ENCODE measurements at regions not wholly inside any gene's neighbourhood (a gene's known extent, or its start where the extent isn't known, plus 50 kb on each side); places are given as distances from the start of the nearest gene placed in this dataset.

DNA sequence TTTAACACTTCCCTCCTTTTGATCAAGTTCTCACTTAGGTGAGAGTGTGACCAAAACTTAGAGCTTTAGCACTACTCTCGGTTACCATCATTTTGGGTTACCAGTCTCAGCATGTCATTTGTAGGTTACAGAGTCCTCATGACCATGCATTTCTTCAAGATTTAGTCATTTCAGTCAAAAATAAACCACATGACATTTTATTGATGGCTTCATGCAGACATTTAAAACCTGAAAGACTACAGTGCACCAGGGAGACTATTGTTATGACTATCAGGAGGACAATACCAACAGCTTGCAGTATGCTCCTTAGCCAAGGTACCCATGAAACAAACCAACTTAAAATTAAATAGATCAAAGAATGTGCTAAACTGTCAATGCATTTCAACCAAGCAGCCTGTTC is 498.1 kb upstream of the FSTL5 start:
- H3K9me3 Mint-ChIP-seq = peaks cover 1% of the 10 kb centered on the region
- TF ChIP-seq, protein P1, sequence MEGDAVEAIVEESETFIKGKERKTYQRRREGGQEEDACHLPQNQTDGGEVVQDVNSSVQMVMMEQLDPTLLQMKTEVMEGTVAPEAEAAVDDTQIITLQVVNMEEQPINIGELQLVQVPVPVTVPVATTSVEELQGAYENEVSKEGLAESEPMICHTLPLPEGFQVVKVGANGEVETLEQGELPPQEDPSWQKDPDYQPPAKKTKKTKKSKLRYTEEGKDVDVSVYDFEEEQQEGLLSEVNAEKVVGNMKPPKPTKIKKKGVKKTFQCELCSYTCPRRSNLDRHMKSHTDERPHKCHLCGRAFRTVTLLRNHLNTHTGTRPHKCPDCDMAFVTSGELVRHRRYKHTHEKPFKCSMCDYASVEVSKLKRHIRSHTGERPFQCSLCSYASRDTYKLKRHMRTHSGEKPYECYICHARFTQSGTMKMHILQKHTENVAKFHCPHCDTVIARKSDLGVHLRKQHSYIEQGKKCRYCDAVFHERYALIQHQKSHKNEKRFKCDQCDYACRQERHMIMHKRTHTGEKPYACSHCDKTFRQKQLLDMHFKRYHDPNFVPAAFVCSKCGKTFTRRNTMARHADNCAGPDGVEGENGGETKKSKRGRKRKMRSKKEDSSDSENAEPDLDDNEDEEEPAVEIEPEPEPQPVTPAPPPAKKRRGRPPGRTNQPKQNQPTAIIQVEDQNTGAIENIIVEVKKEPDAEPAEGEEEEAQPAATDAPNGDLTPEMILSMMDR (IDR thresholded peaks at IDR 0.05) = no peak
- H3K4me3 Mint-ChIP-seq = no peak overlapping the region
- POLR2A ChIA-PET = no interaction called here
- H3K27me3 Mint-ChIP-seq = no peaks in the 10 kb centered on the region
- ATAC-seq (no peak), DNase-seq (no peak)
- no peaks in the 10 kb centered on the region for H3K4me1 Mint-ChIP-seq (ENCODE audit: low read depth)
- H3K36me3 Mint-ChIP-seq (ENCODE audit: low read depth) = no peaks in the 10 kb centered on the region
- H3K27ac Mint-ChIP-seq = no peak overlapping the region
- intact Hi-C loops (cut with micrococcal nuclease) = no loop called here
- CTCF ChIA-PET = no interaction called here

DNA sequence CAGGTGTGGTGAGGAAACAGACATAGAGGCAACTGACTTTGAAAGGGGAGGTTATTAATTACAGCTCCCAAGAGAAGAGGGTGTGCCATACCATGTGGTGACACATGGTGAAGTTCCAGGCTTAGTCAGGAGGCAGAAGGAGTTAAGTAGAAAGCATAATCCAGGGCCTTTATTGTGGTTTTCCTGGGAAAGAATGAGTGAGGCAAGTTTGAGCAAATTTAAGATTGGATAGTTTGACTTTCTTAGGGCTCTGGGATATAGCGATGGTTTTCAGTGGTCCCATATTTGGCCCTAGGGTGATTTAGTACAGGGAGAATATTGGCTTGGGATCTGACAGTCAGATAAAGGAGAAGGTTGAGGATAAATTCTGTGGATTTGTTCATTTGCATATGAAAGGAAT is 495.9 kb upstream of the FSTL5 start:
- Mint-ChIP-seq H3K36me3 (ENCODE audit: low read depth) (no peaks in the 10 kb centered on the region), H3K9me3 (no peaks in the 10 kb centered on the region), H3K4me3 (no peak overlapping the region), H3K27me3 (no peaks in the 10 kb centered on the region), H3K4me1 (ENCODE audit: low read depth) (no peaks in the 10 kb centered on the region), H3K27ac (no peak overlapping the region)
- ChIA-PET CTCF (no interaction called here), POLR2A (no interaction called here)
- TF ChIP-seq, protein P1 (IDR thresholded peaks at IDR 0.05) = no peak
- intact Hi-C loops (cut with micrococcal nuclease) = no loop called here
- ATAC-seq (no peak), DNase-seq (no peak)

DNA sequence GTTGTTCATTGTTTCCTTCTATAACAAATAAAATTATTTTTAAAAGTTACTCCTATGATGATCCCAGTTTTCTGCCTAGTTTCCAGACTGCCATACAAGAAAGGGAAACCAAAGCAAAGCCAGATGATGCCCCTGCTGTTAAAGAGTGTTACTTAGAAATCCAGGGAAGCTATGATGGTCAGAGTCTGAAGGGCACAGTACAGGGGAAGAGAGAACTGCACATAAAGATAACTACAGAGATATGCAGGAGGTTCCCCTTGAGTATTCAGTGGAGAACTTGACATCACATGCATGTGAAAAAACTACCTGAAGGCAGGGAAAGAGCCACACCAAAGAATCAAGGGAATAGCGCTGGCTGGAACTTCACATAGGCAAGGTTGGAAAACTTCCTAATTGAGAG is 494.2 kb upstream of the FSTL5 start:
- H3K27ac Mint-ChIP-seq = no peak overlapping the region
- TF ChIP-seq, protein P1 (IDR thresholded peaks at IDR 0.05) = no peak
- no peaks in the 10 kb centered on the region for H3K4me1 Mint-ChIP-seq (ENCODE audit: low read depth)
- no peak for ATAC-seq
- H3K4me3 Mint-ChIP-seq = no peak overlapping the region
- ChIA-PET CTCF (no interaction called here), POLR2A (no interaction called here)
- H3K9me3 Mint-ChIP-seq = no peaks in the 10 kb centered on the region
- intact Hi-C loops (cut with micrococcal nuclease) = no loop called here
- DNase-seq = no peak
- H3K36me3 Mint-ChIP-seq (ENCODE audit: low read depth) = no peaks in the 10 kb centered on the region
- no peaks in the 10 kb centered on the region for H3K27me3 Mint-ChIP-seq

DNA sequence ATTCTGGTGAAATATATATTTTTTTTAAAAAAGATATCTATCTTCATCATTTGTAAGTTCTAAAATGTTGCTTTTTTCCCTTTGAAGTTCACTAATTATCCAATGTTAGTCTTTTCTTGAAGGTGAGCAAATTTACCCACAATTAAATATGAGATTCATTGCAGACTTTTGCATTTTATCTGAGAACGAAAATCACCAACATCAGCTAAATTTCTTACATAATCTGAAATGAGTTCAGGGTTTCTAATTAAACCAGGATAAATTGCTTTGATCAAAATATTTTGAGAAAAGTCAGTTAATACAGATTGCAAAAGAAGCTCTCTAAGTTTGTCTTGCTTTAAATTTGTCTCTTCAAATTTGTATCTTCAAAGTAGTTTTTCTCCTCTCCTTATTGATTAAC is 486.4 kb upstream of the FSTL5 start:
- H3K4me1 Mint-ChIP-seq (ENCODE audit: low read depth) = no peaks in the 10 kb centered on the region
- CTCF ChIA-PET = interaction anchor here (0.8 kb wide), 1 partner anchor 10 kb away, joined by 3 read pairs; no protein-coding TSS in a partner anchor
- TF ChIP-seq, protein P1 (IDR thresholded peaks at IDR 0.05) = no peak

DNA sequence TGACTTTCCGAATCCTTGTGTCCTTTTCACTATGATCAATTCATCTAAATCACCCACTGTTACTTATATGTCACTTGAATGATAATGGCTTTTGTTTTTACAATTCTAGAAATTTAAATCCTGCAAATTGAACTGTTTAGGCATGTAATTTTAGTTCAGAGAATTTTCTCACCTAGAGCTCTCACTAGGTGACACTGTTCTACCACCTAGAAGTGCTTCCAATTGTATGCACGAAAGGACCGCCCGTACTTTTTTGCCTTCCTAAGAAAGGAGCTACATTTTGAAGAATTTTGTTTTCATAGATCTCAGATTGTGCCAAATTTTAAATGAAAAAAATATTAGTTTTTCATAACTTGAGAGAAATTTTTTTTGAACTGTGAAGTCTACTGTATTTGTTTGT is 481.6 kb upstream of the FSTL5 start:
- no peak for ATAC-seq
- no peaks in the 10 kb centered on the region for H3K27me3 Mint-ChIP-seq
- no peaks in the 10 kb centered on the region for H3K36me3 Mint-ChIP-seq (ENCODE audit: low read depth)
- no peak overlapping the region for H3K4me3 Mint-ChIP-seq
- no peak overlapping the region for H3K27ac Mint-ChIP-seq
- peaks cover 1% of the 10 kb centered on the region for H3K9me3 Mint-ChIP-seq
- ChIA-PET CTCF (interaction anchor here (0.7 kb wide), 1 partner anchor 401 kb away, joined by 3 read pairs; no protein-coding TSS in a partner anchor), POLR2A (no interaction called here)
- no peak for DNase-seq
- TF ChIP-seq, protein P1 (IDR thresholded peaks at IDR 0.05) = no peak
- no peaks in the 10 kb centered on the region for H3K4me1 Mint-ChIP-seq (ENCODE audit: low read depth)
- intact Hi-C loops (cut with micrococcal nuclease) = no loop called here

More for the DNA sequence above, 486.4 kb upstream of the FSTL5 start:
- intact Hi-C loops (cut with micrococcal nuclease) = no loop called here
- H3K36me3 Mint-ChIP-seq (ENCODE audit: low read depth) = no peaks in the 10 kb centered on the region
- no peak overlapping the region for H3K4me3 Mint-ChIP-seq
- ATAC-seq (no peak), DNase-seq (no peak)
- no peaks in the 10 kb centered on the region for H3K9me3 Mint-ChIP-seq
- H3K27me3 Mint-ChIP-seq = no peaks in the 10 kb centered on the region
- H3K27ac Mint-ChIP-seq = no peak overlapping the region
- POLR2A ChIA-PET = no interaction called here

All from activated CD8-positive, alpha-beta T cell treated with anti-CD3 and anti-CD28 coated beads for 36 hours (primary cell).